Fibroblast of villous mesenchyme (primary cell): ENCODE measurements at regions not wholly inside any gene's neighbourhood (a gene's known extent, or its start where the extent isn't known, plus 50 kb on each side); places are given as distances from the start of the nearest gene placed in this dataset.

Experiments
- DNase-seq: peaks from one replicate; pipeline ENCODE4 v3.0.0-alpha.2; 2010; ENCODE audit warnings: low read depth
- H3K4me3 ChIP-seq: 2 replicates; pipeline ENCODE4 v1.5.1; 2011; ENCODE audit warnings: low read depth, mild to moderate bottlenecking, low read length
- TF ChIP-seq, protein P1 (sequence below): IDR thresholded peaks from 2 replicates; pipeline ENCODE4 v1.5.1; 2012; ENCODE audit warnings: low read depth, mild to moderate bottlenecking, low read length; ENCODE audit not compliant: insufficient read depth

DNA sequence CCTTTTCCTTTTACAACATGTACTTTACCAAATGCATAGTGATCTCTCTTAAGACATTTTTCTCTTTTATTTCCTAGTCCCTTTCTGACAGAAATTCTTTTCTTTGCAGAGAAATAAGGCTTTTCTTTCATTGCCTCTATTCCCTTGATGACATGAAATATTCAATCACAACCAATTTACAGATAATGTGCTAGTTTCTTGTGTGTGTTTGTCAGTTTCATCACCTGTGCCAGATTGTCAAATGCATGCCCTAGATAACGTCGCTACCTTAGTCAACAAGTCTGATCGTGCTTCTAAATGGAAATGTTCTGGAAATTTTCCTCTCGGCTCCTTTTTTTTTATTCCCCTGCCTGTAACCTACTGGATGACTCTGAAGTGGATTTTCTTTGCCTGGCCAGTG is 478.1 kb downstream of the KLF5 start:
- no peak overlapping the region for H3K4me3 ChIP-seq
- TF ChIP-seq, protein P1, sequence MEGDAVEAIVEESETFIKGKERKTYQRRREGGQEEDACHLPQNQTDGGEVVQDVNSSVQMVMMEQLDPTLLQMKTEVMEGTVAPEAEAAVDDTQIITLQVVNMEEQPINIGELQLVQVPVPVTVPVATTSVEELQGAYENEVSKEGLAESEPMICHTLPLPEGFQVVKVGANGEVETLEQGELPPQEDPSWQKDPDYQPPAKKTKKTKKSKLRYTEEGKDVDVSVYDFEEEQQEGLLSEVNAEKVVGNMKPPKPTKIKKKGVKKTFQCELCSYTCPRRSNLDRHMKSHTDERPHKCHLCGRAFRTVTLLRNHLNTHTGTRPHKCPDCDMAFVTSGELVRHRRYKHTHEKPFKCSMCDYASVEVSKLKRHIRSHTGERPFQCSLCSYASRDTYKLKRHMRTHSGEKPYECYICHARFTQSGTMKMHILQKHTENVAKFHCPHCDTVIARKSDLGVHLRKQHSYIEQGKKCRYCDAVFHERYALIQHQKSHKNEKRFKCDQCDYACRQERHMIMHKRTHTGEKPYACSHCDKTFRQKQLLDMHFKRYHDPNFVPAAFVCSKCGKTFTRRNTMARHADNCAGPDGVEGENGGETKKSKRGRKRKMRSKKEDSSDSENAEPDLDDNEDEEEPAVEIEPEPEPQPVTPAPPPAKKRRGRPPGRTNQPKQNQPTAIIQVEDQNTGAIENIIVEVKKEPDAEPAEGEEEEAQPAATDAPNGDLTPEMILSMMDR, result no peak
- DNase-seq, result no peak

DNA sequence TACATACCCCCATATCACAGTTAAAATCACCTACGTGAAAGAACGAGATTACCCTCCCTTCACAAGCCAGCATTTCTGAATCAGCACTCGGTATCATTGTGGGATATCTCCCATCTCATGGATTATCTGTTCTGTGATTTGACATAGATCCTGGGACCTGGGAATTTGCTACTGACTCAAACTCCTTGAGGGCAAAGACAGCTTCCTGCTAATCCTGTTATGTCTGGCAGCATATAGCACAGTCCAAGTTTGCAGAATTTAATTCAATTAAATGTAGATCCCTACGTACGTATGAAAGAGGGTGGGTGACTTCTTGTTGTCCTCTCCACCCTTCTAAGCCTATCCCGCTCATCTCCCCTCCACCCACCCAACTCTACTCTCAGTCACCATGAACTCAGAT is 476.5 kb downstream of the KLF5 start:
- no peak for DNase-seq
- no peak overlapping the region for H3K4me3 ChIP-seq
- TF ChIP-seq, protein P1, result no peak

DNA sequence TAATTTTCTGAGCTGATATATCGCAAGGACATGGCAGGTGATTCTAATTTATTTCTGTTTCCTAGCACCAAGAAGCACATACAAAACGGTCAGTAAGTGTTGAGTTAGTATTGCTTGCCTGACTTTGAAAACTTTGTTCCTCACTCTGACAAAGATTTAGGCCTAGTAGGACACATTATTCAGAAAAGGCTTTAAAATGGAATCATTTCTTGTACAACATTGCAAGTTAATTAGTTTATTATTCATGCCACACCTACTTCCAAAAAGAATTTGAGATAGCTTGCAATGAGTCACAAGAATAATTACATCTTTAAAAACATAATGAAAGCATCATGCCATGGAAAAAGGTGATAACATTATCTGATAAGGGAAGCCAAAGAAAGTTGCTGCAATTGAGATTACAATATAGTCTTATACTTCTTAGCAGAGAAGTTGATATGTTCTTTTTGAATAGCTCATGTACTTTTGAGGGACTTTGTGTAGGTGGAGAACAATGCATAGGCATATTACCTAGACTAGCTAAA is 474.2 kb downstream of the KLF5 start:
- no peak overlapping the region for H3K4me3 ChIP-seq
- TF ChIP-seq, protein P1, result no peak
- DNase-seq, result no peak

DNA sequence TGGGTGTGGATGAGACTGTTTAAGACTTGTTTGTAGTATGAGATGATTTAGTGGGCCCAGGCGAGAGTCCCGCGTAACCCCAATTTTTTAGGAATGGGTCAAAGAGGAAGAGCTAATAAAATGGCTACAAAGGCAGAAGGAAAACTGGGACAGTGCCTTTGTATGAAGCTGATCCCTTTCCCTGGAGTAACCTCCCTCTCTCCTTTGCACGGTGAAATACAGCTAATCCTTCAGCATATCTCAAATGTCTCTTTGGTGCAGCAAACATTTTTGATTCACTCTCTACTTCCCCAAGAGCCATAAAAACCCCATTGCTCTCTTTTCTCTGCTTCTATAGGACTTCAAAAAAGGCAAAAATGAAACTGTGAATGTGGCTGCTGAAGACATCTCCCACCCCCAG is 473.8 kb downstream of the KLF5 start:
- TF ChIP-seq, protein P1, result no peak
- DNase-seq, result no peak
- no peak overlapping the region for H3K4me3 ChIP-seq

DNA sequence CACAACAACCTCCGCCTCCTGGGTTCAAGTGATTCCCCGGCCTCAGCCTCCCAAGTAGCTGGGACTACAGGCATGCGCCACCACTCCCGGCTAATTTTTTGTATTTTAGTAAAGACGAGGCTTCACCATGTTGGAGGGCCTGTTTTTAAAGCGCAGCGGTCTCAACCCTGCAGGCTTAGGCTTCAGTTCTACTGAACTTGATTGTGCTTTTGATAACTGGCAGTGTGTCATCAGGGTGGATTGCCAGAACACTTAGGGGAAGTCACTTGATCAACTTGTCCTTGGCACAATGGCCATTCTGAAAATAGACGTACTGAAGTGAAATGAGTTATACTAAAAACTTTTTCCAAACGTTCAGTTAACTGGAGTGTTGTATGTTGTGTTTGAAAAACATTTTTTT is 472.2 kb downstream of the KLF5 start:
- no peak overlapping the region for H3K4me3 ChIP-seq
- TF ChIP-seq, protein P1, result no peak
- DNase-seq, result no peak

DNA sequence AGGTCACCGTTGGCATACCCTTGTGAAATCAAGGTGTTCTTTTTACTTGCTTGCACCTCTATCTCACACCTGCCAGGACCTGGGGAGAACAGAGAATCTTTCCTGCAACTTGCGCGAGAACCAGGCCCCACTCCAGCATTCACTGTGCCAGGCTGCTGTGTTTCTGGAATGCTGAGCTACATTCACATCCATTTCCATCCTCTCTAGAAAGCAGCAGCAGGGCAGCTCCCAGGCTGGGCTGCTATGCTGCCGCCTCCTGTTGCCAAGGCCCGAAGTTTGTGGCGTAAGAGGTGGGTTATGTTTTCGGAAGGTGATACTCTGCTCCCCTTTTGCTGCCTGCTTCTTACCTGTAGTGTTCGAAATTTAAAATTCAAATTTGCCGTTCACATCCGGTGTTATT is 464.1 kb downstream of the KLF5 start:
- TF ChIP-seq, protein P1, result no peak
- DNase-seq, result no peak
- H3K4me3 ChIP-seq, result no peak overlapping the region

DNA sequence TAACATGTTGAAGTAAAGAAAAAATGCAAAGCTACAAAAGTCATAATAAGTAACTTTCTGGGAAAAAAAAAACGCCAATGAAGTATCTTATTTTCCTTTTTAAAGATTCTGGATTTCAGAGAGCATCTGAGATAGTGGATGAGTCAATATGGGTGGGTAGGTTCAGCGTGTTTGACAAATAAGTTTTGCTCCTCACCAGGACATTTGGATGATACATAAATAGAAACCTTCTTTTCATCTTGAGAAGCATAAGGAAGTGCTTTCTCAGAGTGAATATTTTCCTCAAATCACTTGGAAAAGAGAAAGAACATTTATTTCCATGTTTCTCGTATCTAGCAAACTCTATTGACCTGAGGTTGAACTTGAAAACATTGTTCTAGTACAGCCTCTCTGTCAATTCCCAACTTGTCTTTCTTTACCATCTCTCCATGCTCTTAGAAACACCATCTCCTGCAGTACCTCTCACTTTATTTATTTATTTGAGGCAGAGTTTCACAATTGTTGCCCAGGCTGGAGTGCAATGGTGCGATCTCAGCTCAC is 463.2 kb downstream of the KLF5 start:
- DNase-seq, result no peak

More for the DNA sequence above, 463.2 kb downstream of the KLF5 start:
- TF ChIP-seq, protein P1, result no peak
- no peak overlapping the region for H3K4me3 ChIP-seq
